LNCaP clone FGC (cell line): ENCODE measurements at regions not wholly inside any gene's neighbourhood (a gene's known extent, or its start where the extent isn't known, plus 50 kb on each side); places are given as distances from the start of the nearest gene placed in this dataset.

Experiments
- DNase-seq: peaks from one replicate; pipeline ENCODE4 v3.0.0-alpha.2; 2011; ENCODE audit warnings: low read depth
- H3K4me3 ChIP-seq: 2 replicates; pipeline ENCODE4 v1.5.1; 2011; ENCODE audit warnings: mild to moderate bottlenecking, low read depth, low read length, control low read depth
- TF ChIP-seq, protein P1 (sequence below): IDR thresholded peaks from 2 replicates; pipeline ENCODE4 v1.5.1; 2012; ENCODE audit warnings: mild to moderate bottlenecking; ENCODE audit not compliant: control insufficient read depth, insufficient read depth; ENCODE audit errors: extremely low read depth

DNA sequence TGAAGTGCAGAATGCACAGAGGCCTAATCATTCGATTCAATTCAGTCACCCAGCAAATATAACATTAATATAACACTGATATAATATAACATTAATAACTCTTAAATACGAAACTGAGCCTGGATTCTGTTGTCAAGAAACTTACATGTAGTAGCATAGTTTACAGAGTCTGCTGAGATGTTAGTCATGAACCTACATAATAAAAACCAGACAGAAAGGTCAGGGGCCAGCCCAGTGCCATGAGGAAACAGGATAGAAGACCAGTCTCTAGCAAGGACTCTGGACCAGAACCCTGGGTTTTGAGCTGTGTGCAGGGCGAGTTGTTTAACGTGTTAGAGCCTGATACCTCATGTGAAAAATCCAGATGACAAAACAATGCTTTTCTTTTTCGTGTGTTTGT is 234.7 kb downstream of the NR2F1-AS1 start:
- H3K4me3 ChIP-seq: no peak overlapping the region
- TF ChIP-seq, protein P1, sequence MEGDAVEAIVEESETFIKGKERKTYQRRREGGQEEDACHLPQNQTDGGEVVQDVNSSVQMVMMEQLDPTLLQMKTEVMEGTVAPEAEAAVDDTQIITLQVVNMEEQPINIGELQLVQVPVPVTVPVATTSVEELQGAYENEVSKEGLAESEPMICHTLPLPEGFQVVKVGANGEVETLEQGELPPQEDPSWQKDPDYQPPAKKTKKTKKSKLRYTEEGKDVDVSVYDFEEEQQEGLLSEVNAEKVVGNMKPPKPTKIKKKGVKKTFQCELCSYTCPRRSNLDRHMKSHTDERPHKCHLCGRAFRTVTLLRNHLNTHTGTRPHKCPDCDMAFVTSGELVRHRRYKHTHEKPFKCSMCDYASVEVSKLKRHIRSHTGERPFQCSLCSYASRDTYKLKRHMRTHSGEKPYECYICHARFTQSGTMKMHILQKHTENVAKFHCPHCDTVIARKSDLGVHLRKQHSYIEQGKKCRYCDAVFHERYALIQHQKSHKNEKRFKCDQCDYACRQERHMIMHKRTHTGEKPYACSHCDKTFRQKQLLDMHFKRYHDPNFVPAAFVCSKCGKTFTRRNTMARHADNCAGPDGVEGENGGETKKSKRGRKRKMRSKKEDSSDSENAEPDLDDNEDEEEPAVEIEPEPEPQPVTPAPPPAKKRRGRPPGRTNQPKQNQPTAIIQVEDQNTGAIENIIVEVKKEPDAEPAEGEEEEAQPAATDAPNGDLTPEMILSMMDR: no peak
- no peak for DNase-seq

DNA sequence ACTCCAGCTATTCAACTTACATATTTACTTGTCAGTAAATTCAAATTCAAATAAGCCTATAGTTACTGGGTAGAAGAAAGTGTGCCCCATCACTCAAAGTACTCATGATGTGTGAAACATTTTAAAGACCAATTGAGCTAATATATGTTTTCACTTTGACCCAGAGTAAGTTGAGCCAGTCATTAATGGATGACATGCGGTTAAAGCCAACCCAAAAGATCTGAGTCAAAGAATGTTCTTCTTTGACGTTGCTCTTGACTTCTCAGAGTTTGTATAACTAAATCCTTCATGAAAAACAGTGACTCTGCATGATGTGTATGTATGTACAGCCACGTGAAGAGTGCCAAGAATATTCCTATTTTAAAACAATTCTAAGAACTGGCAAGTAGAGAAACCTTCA is 237.4 kb downstream of the NR2F1-AS1 start:
- no peak for DNase-seq
- H3K4me3 ChIP-seq: no peak overlapping the region
- TF ChIP-seq, protein P1: no peak

GRCh38 chr5:93342563-93343061 is 238.4 kb downstream of the NR2F1-AS1 start:
- no peak overlapping the region for H3K4me3 ChIP-seq
- TF ChIP-seq, protein P1: no peak
- no peak for DNase-seq

DNA sequence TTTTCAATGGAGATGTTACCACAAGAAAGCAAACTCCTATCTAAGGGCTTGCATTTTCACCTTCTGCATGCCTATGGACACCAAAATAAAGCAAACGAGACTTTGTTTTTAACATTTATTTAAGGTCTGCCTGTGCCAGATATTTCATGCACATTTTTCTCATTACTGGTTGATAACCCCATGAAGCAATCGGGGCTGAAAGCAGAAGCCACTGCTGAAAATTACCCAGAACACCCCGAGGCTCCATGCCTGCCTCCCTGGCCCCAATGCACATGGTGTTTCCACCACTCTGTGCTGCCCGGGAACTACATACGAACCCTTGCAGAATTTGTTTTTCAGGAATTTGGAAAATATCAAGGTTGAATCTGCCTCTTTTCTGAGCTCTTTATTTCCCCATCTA is 240.1 kb downstream of the NR2F1-AS1 start:
- no peak for DNase-seq
- TF ChIP-seq, protein P1: no peak
- H3K4me3 ChIP-seq: no peak overlapping the region

DNA sequence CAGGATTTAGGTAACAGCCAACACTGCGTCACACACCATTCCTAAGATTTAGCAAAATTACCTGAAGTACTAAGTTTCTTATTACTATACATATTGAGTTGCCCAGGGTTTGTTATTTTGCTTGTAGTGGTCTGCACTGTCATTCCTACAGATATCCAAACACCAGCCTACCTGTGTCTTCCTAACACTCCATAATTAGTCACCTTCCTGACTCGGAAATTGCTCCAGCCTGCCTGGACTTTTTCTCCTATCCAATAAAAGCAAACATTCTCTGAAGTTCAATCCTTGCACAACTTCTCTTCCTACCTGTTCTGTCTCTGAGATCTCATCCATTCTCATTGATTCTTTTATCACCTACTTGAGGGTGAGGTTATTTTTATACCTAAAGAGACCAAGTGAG is 243.9 kb downstream of the NR2F1-AS1 start:
- TF ChIP-seq, protein P1: no peak
- no peak overlapping the region for H3K4me3 ChIP-seq
- no peak for DNase-seq

- H3K4me3 ChIP-seq: no peak overlapping the region
- TF ChIP-seq, protein P1: no peak
- DNase-seq: no peak
Measured at GRCh38 chr5:93336330-93337110, 244.5 kb downstream of the NR2F1-AS1 start.

DNA sequence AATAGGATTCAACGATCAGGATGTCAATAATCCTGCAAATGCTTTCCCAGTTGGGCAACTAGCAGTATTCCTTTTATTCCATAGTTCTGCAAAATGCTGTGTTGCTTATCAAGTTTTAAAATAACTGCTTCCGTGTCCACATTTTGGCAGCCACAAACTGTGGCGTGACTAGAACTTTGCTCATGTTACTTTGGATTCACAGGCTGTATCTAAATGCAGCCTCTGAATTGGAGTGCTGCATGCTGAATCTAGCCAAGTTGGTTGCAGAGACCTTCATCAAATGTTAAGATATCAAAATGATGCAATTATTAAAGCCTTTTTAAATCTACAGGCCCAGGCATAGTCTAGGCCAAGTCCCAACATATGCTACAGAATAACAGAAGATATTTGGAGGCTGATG is 249.2 kb downstream of the NR2F1-AS1 start:
- DNase-seq: no peak
- H3K4me3 ChIP-seq: no peak overlapping the region
- TF ChIP-seq, protein P1: no peak
